Thyroid gland (tissue), 4 donors: ENCODE measurements at regions not wholly inside any gene's neighbourhood (a gene's known extent, or its start where the extent isn't known, plus 50 kb on each side); places are given as distances from the start of the nearest gene placed in this dataset.

Experiments used
- CTCF ChIP-seq, 6 experiments: fragments of 200-600 bp in 3 of 6; fragments of 450-650 bp in 3 of 6; sonication (generic) in 3 of 6; IDR thresholded peaks; one replicate each; pipeline ENCODE4 v1.5.1; 2016 to 2019; ENCODE audit warnings: antibody characterized with exemption in 6 of 6, mild to moderate bottlenecking in 2 of 6, inconsistent platforms in 1 of 6, moderate library complexity in 1 of 6
- POLR2A ChIP-seq, 2 donors: fragments of 450-650 bp; IDR thresholded peaks; one replicate each; pipeline ENCODE4 v1.6.1; 2017; ENCODE audit warnings: antibody characterized with exemption in 2 of 2, mild to moderate bottlenecking in 2 of 2, moderate library complexity in 1 of 2

GRCh38 chr10:111139567-111139966, 62.7 kb downstream of the ADRA2A start:
- TF ChIP-seq CTCF (IDR thresholded peaks at IDR 0.05) (no peak), POLR2A (IDR thresholded peaks at IDR 0.05) (no peak)
